PC-3 (cell line): ENCODE measurements at regions not wholly inside any gene's neighbourhood (a gene's known extent, or its start where the extent isn't known, plus 50 kb on each side); places are given as distances from the start of the nearest gene placed in this dataset.

ENCODE experiments used
- CTCF ChIP-seq: fragments of 300-600 bp; sonication (generic); conservative IDR thresholded peaks from 2 replicates; pipeline ENCODE4 v1.5.1; 2017; ENCODE audit warnings: antibody characterized with exemption, low read depth, mild to moderate bottlenecking, low read length
- EZH2 ChIP-seq: fragments of 300-600 bp; sonication (generic); IDR thresholded peaks from one replicate; pipeline ENCODE4 v1.6.1; 2017; ENCODE audit warnings: antibody characterized with exemption, mild to moderate bottlenecking, low read length; ENCODE audit not compliant: unreplicated experiment
- EZH2phosphoT487 ChIP-seq: fragments of 300-600 bp; sonication (generic); IDR thresholded peaks from 2 replicates; pipeline ENCODE4 v1.6.1; 2018; ENCODE audit warnings: mild to moderate bottlenecking, antibody characterized with exemption, low read length, borderline replicate concordance

- TF ChIP-seq CTCF (no peak), EZH2phosphoT487 (no peak), EZH2 (no peak)
Measured at GRCh38 chr15:47829667-47830066, 112.4 kb downstream of the SEMA6D start.
